Daoy (cell line): ENCODE measurements at regions not wholly inside any gene's neighbourhood (a gene's known extent, or its start where the extent isn't known, plus 50 kb on each side); places are given as distances from the start of the nearest gene placed in this dataset.
"Not testable (repeated sequence)": the region's sequence is repeated elsewhere in the genome, so short reads cannot be mapped to it uniquely, and the experiment has no call there.

Source experiments
- DNase-seq: peaks from one replicate; pipeline ENCODE4 v3.0.0-alpha.2; 2015; ENCODE audit warnings: low read depth

GRCh38 chr4:154032914-154033313 is 244.0 kb upstream of the SFRP2 start:
- no peak for DNase-seq

- DNase-seq: peak; percentile 11
Measured at GRCh38 chr4:154030746-154031145, 241.9 kb upstream of the SFRP2 start.

GRCh38 chr4:154030152-154030551 is 241.3 kb upstream of the SFRP2 start:
- no peak for DNase-seq

- no peak for DNase-seq
Measured at GRCh38 chr4:154029171-154029570, 240.3 kb upstream of the SFRP2 start.

GRCh38 chr4:154025110-154025509 is 236.2 kb upstream of the SFRP2 start:
- DNase-seq: no peak

GRCh38 chr4:154024097-154024694 is 235.3 kb upstream of the SFRP2 start:
- DNase-seq: peak; percentile 14

- not testable (repeated sequence) for DNase-seq
Measured at GRCh38 chr4:154023671-154024070, 234.8 kb upstream of the SFRP2 start.

- DNase-seq: no peak
Measured at GRCh38 chr4:154019811-154020210, 230.9 kb upstream of the SFRP2 start.

GRCh38 chr4:154018659-154019058 is 229.8 kb upstream of the SFRP2 start:
- DNase-seq: no peak

- no peak for DNase-seq
Measured at GRCh38 chr4:154015578-154015977, 226.7 kb upstream of the SFRP2 start.

GRCh38 chr4:154014407-154015321 is 225.8 kb upstream of the SFRP2 start:
- no peak for DNase-seq

GRCh38 chr4:154013576-154013975 is 224.7 kb upstream of the SFRP2 start:
- DNase-seq: no peak

- no peak for DNase-seq
Measured at GRCh38 chr4:154010371-154010770, 221.5 kb upstream of the SFRP2 start.

- no peak for DNase-seq
Measured at GRCh38 chr4:154009788-154010187, 220.9 kb upstream of the SFRP2 start.

- DNase-seq: no peak
Measured at GRCh38 chr4:154009191-154009590, 220.3 kb upstream of the SFRP2 start.

- DNase-seq: no peak
Measured at GRCh38 chr4:154005171-154005520, 216.3 kb upstream of the SFRP2 start.

- peak; percentile 13 for DNase-seq
Measured at GRCh38 chr4:154004507-154005170, 215.8 kb upstream of the SFRP2 start.

GRCh38 chr4:154004016-154004415 is 215.1 kb upstream of the SFRP2 start:
- DNase-seq: no peak

- DNase-seq: no peak
Measured at GRCh38 chr4:154003378-154003777, 214.5 kb upstream of the SFRP2 start.

- no peak for DNase-seq
Measured at GRCh38 chr4:154001193-154001592, 212.3 kb upstream of the SFRP2 start.

GRCh38 chr4:153997516-153997915 is 208.6 kb upstream of the SFRP2 start:
- no peak for DNase-seq

GRCh38 chr4:153989505-153989904 is 200.6 kb upstream of the SFRP2 start:
- no peak for DNase-seq
